ENCODE measurements at regions not wholly inside any gene's neighbourhood (a gene's known extent, or its start where the extent isn't known, plus 50 kb on each side); places are given as distances from the start of the nearest gene placed in this dataset.

GRCh38 chrX:99073551-99073950 lies 1336.5 kb downstream of the PCDH19 start:
- no peak overlapping the region for H3K4me3 ChIP-seq
- ChIA-PET CTCF (no interaction called here), POLR2A (no interaction called here)
- no peak for TF ChIP-seq RNF2 (IDR thresholded peaks at IDR 0.05; ENCODE audit: borderline replicate concordance, low read depth)
- TF ChIP-seq SMC3 (IDR thresholded peaks at IDR 0.05) = no peak
- TF ChIP-seq HDAC2 (IDR thresholded peaks at IDR 0.05) = no peak
- TF ChIP-seq RCOR1 (IDR thresholded peaks at IDR 0.05; ENCODE audit: low read depth, low read length) = no peak
- no peak for TF ChIP-seq FOXS1 (CRISPR knock-in tag; IDR thresholded peaks at IDR 0.05)
- TF ChIP-seq HOXB5 (CRISPR knock-in tag; IDR thresholded peaks at IDR 0.05) = no peak
- TF ChIP-seq NPAS2 (CRISPR knock-in tag; IDR thresholded peaks at IDR 0.05; ENCODE audit: borderline replicate concordance) = no peak
- no peak for TF ChIP-seq NR3C1 (IDR thresholded peaks at IDR 0.05)
- TF ChIP-seq RFX5 (IDR thresholded peaks at IDR 0.05) = no peak
- no peak for TF ChIP-seq CBX2 (IDR thresholded peaks at IDR 0.05; ENCODE audit: borderline replicate concordance, low read depth)
- TF ChIP-seq SREBF2 (IDR thresholded peaks at IDR 0.05) = no peak
- no peak for DNase-seq (ENCODE audit: low read depth in 1 of 2, low spot score in 1 of 2)
- ATAC-seq = no peak
- WGBS (ENCODE audit: missing lambda C conversion rate) = 0% methylated on average over 1 of the region's 1 CpG
- peak; percentile 70 for FAIRE-seq
- H3K27ac ChIP-seq = no peak overlapping the region
- H3K9me3 ChIP-seq = no peaks in the 10 kb centered on the region
- no peaks in the 10 kb centered on the region for H3K4me1 ChIP-seq
- H3K4me2 ChIP-seq = no peak overlapping the region

GRCh38 chrX:99051639-99052038 lies 1358.4 kb downstream of the PCDH19 start:
- no peak overlapping the region for H3K4me3 ChIP-seq
- no peak for ATAC-seq

GRCh38 chrX:99033226-99033901 lies 1376.7 kb downstream of the PCDH19 start:
- no peak overlapping the region for H3K4me3 ChIP-seq
- no peak overlapping the region for H3K4me2 ChIP-seq
- H3K9me3 ChIP-seq = no peaks in the 10 kb centered on the region
- DNase-seq (ENCODE audit: low read depth in 1 of 2, low spot score in 1 of 2) = no peak
- no peak overlapping the region for H3K27ac ChIP-seq
- ChIA-PET CTCF (no interaction called here), POLR2A (no interaction called here)
- no peak for FAIRE-seq
- no peaks in the 10 kb centered on the region for H3K4me1 ChIP-seq
- WGBS (ENCODE audit: missing lambda C conversion rate) = 0% methylated on average over 1 of the region's 1 CpG
- ATAC-seq = no peak
- no peak for TF ChIP-seq BCL3 (IDR thresholded peaks at IDR 0.05)
- TF ChIP-seq CTCF (IDR thresholded peaks at IDR 0.05) = no peak
- no peak for TF ChIP-seq ZNF302 (CRISPR knock-in tag; IDR thresholded peaks at IDR 0.05)
- no peak for TF ChIP-seq MAFK (IDR thresholded peaks at IDR 0.05; ENCODE audit: partially characterized antibody)
- TF ChIP-seq HOXA7 (CRISPR knock-in tag; IDR thresholded peaks at IDR 0.05) = no peak
- TF ChIP-seq ESRRA (IDR thresholded peaks at IDR 0.05; ENCODE audit: borderline replicate concordance, low read length) = no peak
- no peak for TF ChIP-seq ZFP36 (IDR thresholded peaks at IDR 0.05; ENCODE audit: borderline replicate concordance, partially characterized antibody)
- no peak for TF ChIP-seq EHMT2 (IDR thresholded peaks at IDR 0.05; ENCODE audit: low read depth)
- TF ChIP-seq KDM1A (IDR thresholded peaks at IDR 0.05; ENCODE audit: low read depth) = no peak

More at GRCh38 chrX:99051639-99052038, 1358.4 kb downstream of the PCDH19 start:
- no peak overlapping the region for H3K4me2 ChIP-seq
- no peaks in the 10 kb centered on the region for H3K4me1 ChIP-seq
- DNase-seq (ENCODE audit: low read depth in 1 of 2, low spot score in 1 of 2) (no peak), FAIRE-seq (peak; percentile 63)
- TF ChIP-seq EHF (CRISPR knock-in tag; IDR thresholded peaks at IDR 0.05) (no peak), HOXB5 (CRISPR knock-in tag; IDR thresholded peaks at IDR 0.05) (no peak), REST (IDR thresholded peaks at IDR 0.05) (no peak), KDM1A (IDR thresholded peaks at IDR 0.05; ENCODE audit: low read depth) (no peak), MAFK (IDR thresholded peaks at IDR 0.05; ENCODE audit: partially characterized antibody) (no peak), EP300 (IDR thresholded peaks at IDR 0.05) (no peak)
- no peaks in the 10 kb centered on the region for H3K9me3 ChIP-seq
- ChIA-PET POLR2A (no interaction called here), CTCF (no interaction called here)
- H3K27ac ChIP-seq = no peak overlapping the region

Data from A549 (cell line).